Astrocyte (in vitro differentiated cells and primary cell): ENCODE measurements at regions not wholly inside any gene's neighbourhood (a gene's known extent, or its start where the extent isn't known, plus 50 kb on each side); places are given as distances from the start of the nearest gene placed in this dataset.

Source experiments
- DNase-seq: peaks from one replicate; pipeline ENCODE4 v3.0.0-alpha.2; 2010; ENCODE audit warnings: low read depth
- FAIRE-seq: peaks from 2 replicates; lab custom pipeline; 2011; peaks lifted over from hg19 to GRCh38; lab: Jason Lieb, UNC
- H2AFZ ChIP-seq: 2 replicates; pipeline ENCODE4 v1.6.0; 2012; ENCODE audit warnings: low read depth, low read length, inconsistent platforms
- H3K27ac ChIP-seq: 2 replicates; pipeline ENCODE4 v1.5.1; 2011; ENCODE audit warnings: low read depth, low read length, inconsistent platforms
- H3K27me3 ChIP-seq: 2 replicates; pipeline ENCODE4 v1.6.0; 2011; ENCODE audit warnings: low read length, inconsistent platforms; ENCODE audit not compliant: insufficient read depth
- H3K36me3 ChIP-seq: 2 replicates; pipeline ENCODE4 v1.5.1; 2011; ENCODE audit warnings: low read length, inconsistent platforms; ENCODE audit not compliant: insufficient read depth
- H3K4me1 ChIP-seq: 2 replicates; pipeline ENCODE4 v1.5.1; 2011; ENCODE audit warnings: low read length, inconsistent platforms; ENCODE audit not compliant: insufficient read depth
- H3K4me2 ChIP-seq: 2 replicates; pipeline ENCODE4 v1.6.0; 2012; ENCODE audit warnings: low read length, inconsistent platforms
- H3K4me3 ChIP-seq: 2 replicates; pipeline ENCODE4 v1.5.1; 2011; ENCODE audit warnings: low read depth, mild to moderate bottlenecking, low read length, inconsistent platforms; ENCODE audit not compliant: insufficient read depth
- H3K79me2 ChIP-seq: 2 replicates; pipeline ENCODE4 v1.6.0; 2012; ENCODE audit warnings: mild to moderate bottlenecking, low read length, inconsistent platforms; ENCODE audit not compliant: insufficient read depth
- H3K9ac ChIP-seq: 2 replicates; pipeline ENCODE4 v1.6.0; 2012; ENCODE audit warnings: mild to moderate bottlenecking, low read length, inconsistent platforms
- H3K9me3 ChIP-seq: 2 replicates; pipeline ENCODE4 v1.5.1; 2012; ENCODE audit warnings: low read depth, mild to moderate bottlenecking, low read length, inconsistent platforms; ENCODE audit not compliant: insufficient read depth
- H4K20me1 ChIP-seq: 2 replicates; pipeline ENCODE4 v1.6.0; 2012; ENCODE audit warnings: low read length, inconsistent platforms; ENCODE audit not compliant: insufficient read depth
- H3K27ac Mint-ChIP-seq: one replicate; pipeline ENCODE4 v1.8.0; 2021; ENCODE audit warnings: mild to moderate bottlenecking, mixed read lengths; ENCODE audit not compliant: unreplicated experiment
- H3K27me3 Mint-ChIP-seq: one replicate; pipeline ENCODE4 v1.8.0; 2021; ENCODE audit warnings: low read depth, mixed read lengths; ENCODE audit not compliant: unreplicated experiment
- H3K36me3 Mint-ChIP-seq: one replicate; pipeline ENCODE4 v1.8.0; 2021; ENCODE audit warnings: low read depth, mixed read lengths; ENCODE audit not compliant: unreplicated experiment
- H3K4me1 Mint-ChIP-seq: one replicate; pipeline ENCODE4 v1.8.0; 2021; ENCODE audit warnings: low read depth, mixed read lengths; ENCODE audit not compliant: unreplicated experiment
- H3K4me3 Mint-ChIP-seq: one replicate; pipeline ENCODE4 v1.8.0; 2021; ENCODE audit warnings: mild to moderate bottlenecking, moderate library complexity, mixed read lengths; ENCODE audit not compliant: unreplicated experiment
- H3K9me3 Mint-ChIP-seq: one replicate; pipeline ENCODE4 v1.8.0; 2021; ENCODE audit warnings: mild to moderate bottlenecking, mixed read lengths; ENCODE audit not compliant: unreplicated experiment
- EZH2 ChIP-seq: IDR thresholded peaks from 2 replicates; pipeline ENCODE4 v1.6.1; 2012; ENCODE audit warnings: mild to moderate bottlenecking, low read length, inconsistent platforms; ENCODE audit not compliant: insufficient read depth
- TF ChIP-seq, protein P1 (sequence below): IDR thresholded peaks from 2 replicates; pipeline ENCODE4 v1.5.1; 2011; ENCODE audit warnings: low read depth, mild to moderate bottlenecking, inconsistent platforms, low read length, moderate library complexity; ENCODE audit not compliant: insufficient read depth

DNA sequence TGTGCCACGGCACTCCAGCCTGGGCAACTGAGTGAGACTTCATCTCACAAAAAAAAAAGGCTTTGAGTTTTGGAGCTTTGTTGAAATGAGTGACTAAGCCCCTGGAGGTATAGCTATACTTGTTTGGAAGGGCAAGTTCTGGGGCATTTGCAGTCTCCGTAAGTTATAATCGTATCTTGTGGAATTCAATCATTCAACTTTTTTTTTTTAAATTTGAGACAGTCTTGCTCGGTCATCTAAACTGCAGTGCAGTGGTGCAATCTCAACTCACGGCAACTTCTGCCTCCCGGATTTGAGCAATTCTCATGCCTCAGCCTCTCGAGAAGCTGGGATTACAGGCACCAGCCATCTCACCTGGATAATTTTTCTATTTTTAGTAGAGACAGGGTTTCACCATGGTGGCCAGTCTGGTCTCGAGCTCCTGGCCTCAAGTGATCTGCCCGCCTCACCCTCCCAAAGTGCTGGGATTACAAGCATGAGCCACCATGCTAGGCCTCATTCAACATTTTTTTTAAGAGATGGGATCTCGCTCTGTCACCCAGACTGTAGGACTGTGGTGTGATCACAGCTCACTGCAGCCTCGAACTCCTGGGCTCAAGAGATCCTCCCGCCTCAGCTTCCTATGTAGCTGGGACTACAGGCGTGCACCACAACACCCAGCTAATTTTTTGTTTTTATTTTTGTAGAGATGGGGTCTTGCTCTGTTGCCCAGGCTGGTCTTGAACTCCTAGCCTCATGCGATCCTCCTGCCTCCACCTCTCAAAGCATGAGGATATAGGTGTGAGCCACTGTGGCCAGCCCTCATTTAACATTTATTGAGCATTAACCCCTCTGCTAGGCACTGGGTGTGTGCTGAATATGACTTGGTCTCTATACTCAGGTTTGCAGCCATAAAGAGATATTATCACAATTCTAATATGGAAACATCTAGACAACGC is 133.7 kb upstream of the MAP1LC3B2 start:
- Histone ChIP-seq H3K27ac (peak overlapping the region; percentile 28), H3K4me1 (peaks cover 20% of the 10 kb centered on the region)
- no peaks in the 10 kb centered on the region for H3K27me3 Mint-ChIP-seq

DNA sequence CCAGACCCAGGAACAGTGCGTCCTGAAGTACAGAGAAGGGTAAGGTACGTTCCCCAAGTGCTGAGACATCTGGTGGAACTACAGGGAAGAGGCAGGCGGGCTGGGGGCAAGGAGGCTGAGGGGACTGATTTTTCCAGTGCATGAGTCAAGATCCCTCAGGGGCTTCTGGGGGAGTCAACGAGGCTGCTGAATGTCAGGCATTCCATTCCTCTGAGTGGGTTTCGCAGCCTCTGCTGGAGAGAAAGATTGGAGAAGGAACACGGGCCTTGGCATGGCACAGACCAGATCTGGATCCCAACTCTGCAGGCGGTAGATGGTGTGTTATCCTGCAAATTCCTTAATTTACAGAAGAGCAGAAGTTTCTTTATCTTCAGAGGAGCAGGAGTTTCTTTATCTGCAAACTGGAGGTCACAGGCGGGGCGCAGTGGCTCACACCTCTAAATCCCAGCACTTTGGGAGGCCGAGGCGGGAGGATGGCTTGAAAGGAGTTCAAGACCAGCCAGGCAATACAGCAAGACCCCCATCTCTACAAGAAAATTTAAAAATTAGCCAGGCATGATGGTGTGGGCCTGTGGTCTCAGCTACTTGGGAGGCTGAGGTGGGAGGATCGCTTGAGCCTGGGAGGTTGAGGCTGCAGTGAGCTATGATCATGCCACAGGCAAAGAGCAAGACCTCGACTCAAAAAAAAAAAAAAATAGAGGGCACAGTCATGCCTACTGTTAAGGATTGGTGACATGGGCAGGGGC is 132.6 kb upstream of the MAP1LC3B2 start:
- Histone ChIP-seq H2AFZ (peak overlapping the region; percentile 49), H3K79me2 (no peaks in the 10 kb centered on the region), H3K9ac (peak overlapping the region; percentile 36), H3K36me3 (no peaks in the 10 kb centered on the region), H3K27ac (peak overlapping the region; percentile 28), H4K20me1 (no peaks in the 10 kb centered on the region), H3K27me3 (no peaks in the 10 kb centered on the region), H3K4me2 (peak overlapping the region; percentile 61), H3K4me1 (peaks cover 20% of the 10 kb centered on the region), H3K9me3 (no peaks in the 10 kb centered on the region), H3K4me3 (no peak overlapping the region)
- H3K27ac Mint-ChIP-seq: peak overlapping the region; percentile 96
- TF ChIP-seq, protein P1, sequence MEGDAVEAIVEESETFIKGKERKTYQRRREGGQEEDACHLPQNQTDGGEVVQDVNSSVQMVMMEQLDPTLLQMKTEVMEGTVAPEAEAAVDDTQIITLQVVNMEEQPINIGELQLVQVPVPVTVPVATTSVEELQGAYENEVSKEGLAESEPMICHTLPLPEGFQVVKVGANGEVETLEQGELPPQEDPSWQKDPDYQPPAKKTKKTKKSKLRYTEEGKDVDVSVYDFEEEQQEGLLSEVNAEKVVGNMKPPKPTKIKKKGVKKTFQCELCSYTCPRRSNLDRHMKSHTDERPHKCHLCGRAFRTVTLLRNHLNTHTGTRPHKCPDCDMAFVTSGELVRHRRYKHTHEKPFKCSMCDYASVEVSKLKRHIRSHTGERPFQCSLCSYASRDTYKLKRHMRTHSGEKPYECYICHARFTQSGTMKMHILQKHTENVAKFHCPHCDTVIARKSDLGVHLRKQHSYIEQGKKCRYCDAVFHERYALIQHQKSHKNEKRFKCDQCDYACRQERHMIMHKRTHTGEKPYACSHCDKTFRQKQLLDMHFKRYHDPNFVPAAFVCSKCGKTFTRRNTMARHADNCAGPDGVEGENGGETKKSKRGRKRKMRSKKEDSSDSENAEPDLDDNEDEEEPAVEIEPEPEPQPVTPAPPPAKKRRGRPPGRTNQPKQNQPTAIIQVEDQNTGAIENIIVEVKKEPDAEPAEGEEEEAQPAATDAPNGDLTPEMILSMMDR: peak; percentile 62
- TF ChIP-seq EZH2: no peak
- peaks cover 4% of the 10 kb centered on the region for H3K9me3 Mint-ChIP-seq
- DNase-seq: peak; percentile 95
- H3K27me3 Mint-ChIP-seq: no peaks in the 10 kb centered on the region
- peak; percentile 75 for FAIRE-seq
- no peaks in the 10 kb centered on the region for H3K36me3 Mint-ChIP-seq
- peak overlapping the region; percentile 37 for H3K4me3 Mint-ChIP-seq
- H3K4me1 Mint-ChIP-seq: peaks cover 18% of the 10 kb centered on the region

More for the DNA sequence above, 133.7 kb upstream of the MAP1LC3B2 start:
- Mint-ChIP-seq H3K9me3 (peaks cover 4% of the 10 kb centered on the region), H3K4me1 (peaks cover 18% of the 10 kb centered on the region), H3K36me3 (no peaks in the 10 kb centered on the region), H3K27ac (no peak overlapping the region), H3K4me3 (no peak overlapping the region)
- FAIRE-seq (no peak), DNase-seq (no peak)
- Histone ChIP-seq H2AFZ (no peak overlapping the region), H3K27me3 (no peaks in the 10 kb centered on the region), H3K79me2 (no peaks in the 10 kb centered on the region), H3K36me3 (no peaks in the 10 kb centered on the region), H4K20me1 (no peaks in the 10 kb centered on the region), H3K4me2 (peak overlapping the region; percentile 61), H3K9me3 (no peaks in the 10 kb centered on the region), H3K9ac (peak overlapping the region; percentile 36), H3K4me3 (no peak overlapping the region)
- TF ChIP-seq, protein P1: no peak
- TF ChIP-seq EZH2: no peak
